AG04450 (cell line): ENCODE measurements at regions not wholly inside any gene's neighbourhood (a gene's known extent, or its start where the extent isn't known, plus 50 kb on each side); places are given as distances from the start of the nearest gene placed in this dataset.

Source experiments
- CTCF ChIA-PET: fragments of 300-600, 350-600 bp; formaldehyde crosslinking; extraction: SDS; loops from one replicate; lab custom pipeline; 2022; ENCODE audit warnings: antibody characterized with exemption, inconsistent platforms; lab: Charles Lee
- POLR2A ChIA-PET: fragments of 350-600 bp; formaldehyde crosslinking; extraction: SDS; loops from one replicate; lab custom pipeline; 2021; ENCODE audit warnings: antibody characterized with exemption, inconsistent platforms; lab: Yijun Ruan, JAX
- DNase-seq: peaks from one replicate; pipeline ENCODE4 v3.0.0-alpha.2; 2011; ENCODE audit warnings: low read depth, low spot score
- H3K27ac ChIP-seq: one replicate; pipeline ENCODE4 v1.5.1; 2012; ENCODE audit warnings: low read depth, low read length, control low read depth
- H3K27me3 ChIP-seq: one replicate; pipeline ENCODE4 v1.6.0; 2012; ENCODE audit warnings: low read length; ENCODE audit not compliant: control insufficient read depth, insufficient read depth
- H3K4me3 ChIP-seq: 2 replicates; pipeline ENCODE4 v1.5.1; 2011; ENCODE audit warnings: mild to moderate bottlenecking, low read depth, low read length, control low read depth
- H3K9me3 ChIP-seq: 2 replicates; pipeline ENCODE4 v1.5.1; 2012; ENCODE audit warnings: low read length; ENCODE audit not compliant: control insufficient read depth, insufficient read depth
- TF ChIP-seq, protein P1 (sequence below): IDR thresholded peaks from 2 replicates; pipeline ENCODE4 v1.5.1; 2011; ENCODE audit warnings: low read depth, low read length, control low read depth, inconsistent platforms

DNA sequence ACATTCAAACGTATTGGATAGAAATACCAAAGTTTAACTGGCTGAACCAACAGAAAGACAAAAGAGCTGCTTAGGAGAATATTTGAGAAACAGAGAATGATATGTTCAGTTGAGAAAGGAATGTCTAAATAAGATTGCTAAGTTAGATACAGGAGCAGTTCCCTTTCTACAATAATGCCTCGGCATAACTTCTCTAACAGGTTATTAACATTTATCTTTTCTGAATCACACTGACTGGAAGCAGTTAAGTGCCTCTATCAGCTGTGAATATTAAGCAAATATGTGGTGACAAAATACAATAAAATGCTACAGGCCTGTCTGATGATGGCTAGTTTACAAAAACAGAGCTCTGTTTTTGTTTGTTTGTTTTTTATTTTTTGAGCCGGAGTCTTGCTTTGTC is 121.9 kb downstream of the KCNK1 start:
- Histone ChIP-seq H3K27ac (no peak overlapping the region), H3K9me3 (peaks cover 40% of the 10 kb centered on the region), H3K27me3 (no peaks in the 10 kb centered on the region), H3K4me3 (no peak overlapping the region)
- ChIA-PET CTCF (no interaction called here), POLR2A (no interaction called here)
- no peak for DNase-seq
- TF ChIP-seq, protein P1, sequence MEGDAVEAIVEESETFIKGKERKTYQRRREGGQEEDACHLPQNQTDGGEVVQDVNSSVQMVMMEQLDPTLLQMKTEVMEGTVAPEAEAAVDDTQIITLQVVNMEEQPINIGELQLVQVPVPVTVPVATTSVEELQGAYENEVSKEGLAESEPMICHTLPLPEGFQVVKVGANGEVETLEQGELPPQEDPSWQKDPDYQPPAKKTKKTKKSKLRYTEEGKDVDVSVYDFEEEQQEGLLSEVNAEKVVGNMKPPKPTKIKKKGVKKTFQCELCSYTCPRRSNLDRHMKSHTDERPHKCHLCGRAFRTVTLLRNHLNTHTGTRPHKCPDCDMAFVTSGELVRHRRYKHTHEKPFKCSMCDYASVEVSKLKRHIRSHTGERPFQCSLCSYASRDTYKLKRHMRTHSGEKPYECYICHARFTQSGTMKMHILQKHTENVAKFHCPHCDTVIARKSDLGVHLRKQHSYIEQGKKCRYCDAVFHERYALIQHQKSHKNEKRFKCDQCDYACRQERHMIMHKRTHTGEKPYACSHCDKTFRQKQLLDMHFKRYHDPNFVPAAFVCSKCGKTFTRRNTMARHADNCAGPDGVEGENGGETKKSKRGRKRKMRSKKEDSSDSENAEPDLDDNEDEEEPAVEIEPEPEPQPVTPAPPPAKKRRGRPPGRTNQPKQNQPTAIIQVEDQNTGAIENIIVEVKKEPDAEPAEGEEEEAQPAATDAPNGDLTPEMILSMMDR = no peak

DNA sequence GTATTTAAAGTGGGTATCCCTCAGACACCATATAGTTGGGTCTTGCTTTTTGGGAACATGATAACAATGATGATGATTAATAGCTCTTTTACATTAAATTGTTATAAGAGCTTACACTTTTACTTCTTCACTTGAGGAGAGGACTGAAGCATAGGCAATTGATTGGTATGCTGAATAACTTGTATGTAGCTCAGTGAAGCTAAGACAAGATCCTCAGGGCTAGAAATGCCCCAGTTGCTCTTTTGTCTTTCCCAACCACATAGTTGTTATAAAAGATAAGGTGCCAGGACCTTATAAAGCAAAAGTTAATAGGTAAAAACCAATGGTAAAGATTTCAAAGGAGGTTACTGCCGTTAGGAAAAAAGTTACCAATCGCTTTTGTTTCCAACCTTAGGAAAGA is 123.4 kb downstream of the KCNK1 start:
- Histone ChIP-seq H3K4me3 (no peak overlapping the region), H3K27ac (no peak overlapping the region), H3K27me3 (no peaks in the 10 kb centered on the region), H3K9me3 (peaks cover 31% of the 10 kb centered on the region)
- no peak for DNase-seq
- TF ChIP-seq, protein P1 = no peak
- CTCF ChIA-PET = interaction anchor here (1.0 kb wide), 1 partner anchor 54 kb away, joined by 3 read pairs; no protein-coding TSS in a partner anchor
- POLR2A ChIA-PET = no interaction called here

DNA sequence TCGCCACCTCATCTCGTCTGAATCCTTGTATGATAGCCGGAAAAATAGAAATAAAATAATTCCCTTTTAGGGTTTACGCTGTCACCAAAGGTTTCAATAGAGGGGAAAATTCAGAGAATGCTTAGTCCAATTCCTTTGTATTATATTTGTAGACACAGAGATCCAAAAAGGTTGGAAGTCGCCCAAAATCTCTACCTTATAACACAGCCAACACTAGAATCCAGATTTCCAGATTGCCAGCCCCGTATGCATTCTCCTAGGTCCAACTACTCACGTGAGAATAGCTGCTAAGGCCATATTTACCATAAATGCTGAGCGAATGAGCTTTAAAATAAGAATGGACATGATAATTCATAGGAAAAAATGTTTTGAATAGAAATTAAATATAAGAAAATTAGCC is 124.5 kb downstream of the KCNK1 start:
- H3K4me3 ChIP-seq = no peak overlapping the region
- H3K9me3 ChIP-seq = peaks cover 29% of the 10 kb centered on the region
- CTCF ChIA-PET = no interaction called here
- POLR2A ChIA-PET = no interaction called here
- no peaks in the 10 kb centered on the region for H3K27me3 ChIP-seq
- TF ChIP-seq, protein P1 = no peak
- no peak overlapping the region for H3K27ac ChIP-seq
- DNase-seq = no peak

DNA sequence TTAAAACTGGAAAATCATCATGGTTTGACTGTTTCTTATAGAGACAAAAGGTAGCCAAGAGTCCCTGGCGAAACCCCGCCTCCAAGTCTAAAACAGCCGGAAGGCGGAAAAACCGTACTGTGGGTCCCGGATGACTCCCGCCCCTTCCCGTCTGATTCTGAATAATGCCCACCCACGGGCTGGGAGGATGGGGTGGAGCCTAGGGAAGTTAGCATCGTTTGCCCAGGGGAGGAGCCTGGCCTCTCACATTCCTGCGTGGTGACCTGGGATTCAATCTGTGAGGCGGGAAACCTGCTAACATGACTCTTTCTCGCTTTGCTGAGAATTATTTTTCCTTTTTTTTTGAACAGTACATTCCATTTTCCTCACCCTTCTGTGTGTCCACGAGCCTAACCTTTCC is 124.9 kb downstream of the KCNK1 start:
- no peak overlapping the region for H3K4me3 ChIP-seq
- TF ChIP-seq, protein P1 = no peak
- no peaks in the 10 kb centered on the region for H3K27me3 ChIP-seq
- POLR2A ChIA-PET = no interaction called here
- no peak overlapping the region for H3K27ac ChIP-seq
- DNase-seq = no peak
- CTCF ChIA-PET = no interaction called here
- peaks cover 27% of the 10 kb centered on the region for H3K9me3 ChIP-seq

DNA sequence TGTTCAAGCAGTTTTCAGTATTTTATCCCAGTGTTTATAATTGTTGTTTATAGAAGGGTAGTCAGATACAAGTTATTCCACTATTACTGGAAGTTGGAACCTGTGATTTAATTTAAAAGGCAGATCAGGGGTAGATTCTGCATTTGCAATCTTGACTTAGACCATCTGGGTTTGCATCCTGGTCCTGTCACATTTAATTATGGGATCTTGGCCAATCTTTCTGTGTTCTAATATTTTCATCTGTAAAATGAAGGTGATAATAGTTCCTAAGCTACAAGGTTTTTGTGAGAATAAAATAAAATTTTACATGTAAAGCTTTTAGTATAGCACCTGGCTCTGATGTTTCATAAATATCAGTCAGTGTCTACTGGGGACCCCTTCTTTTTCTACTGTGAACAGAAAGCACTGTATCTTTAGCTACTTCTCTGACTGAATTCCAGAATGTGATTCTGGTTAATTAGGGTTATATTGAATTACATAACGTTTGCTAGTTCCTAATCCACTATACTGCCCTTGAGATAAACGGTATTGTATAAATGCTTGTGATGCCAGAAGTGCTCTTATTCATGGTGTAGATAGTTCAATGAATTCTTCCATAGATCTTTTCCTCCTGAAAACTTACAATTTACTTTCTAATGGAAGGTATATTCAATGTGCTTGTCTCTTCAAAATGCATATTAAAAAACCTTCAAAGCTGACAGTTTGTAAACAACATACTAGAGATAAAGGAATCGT is 131.0 kb downstream of the KCNK1 start:
- no peak overlapping the region for H3K4me3 ChIP-seq
- no peak for DNase-seq
- TF ChIP-seq, protein P1 = no peak
- H3K27ac ChIP-seq = no peak overlapping the region
- ChIA-PET CTCF (no interaction called here), POLR2A (no interaction called here)
- H3K27me3 ChIP-seq = no peaks in the 10 kb centered on the region
- H3K9me3 ChIP-seq = peaks cover 17% of the 10 kb centered on the region
